CD4-positive, alpha-beta T cell treated with Interleukin-4 for 1 hour (primary cell): ENCODE measurements at regions not wholly inside any gene's neighbourhood (a gene's known extent, or its start where the extent isn't known, plus 50 kb on each side); places are given as distances from the start of the nearest gene placed in this dataset.
"Not testable (repeated sequence)": the region's sequence is repeated elsewhere in the genome, so short reads cannot be mapped to it uniquely, and the experiment has no call there.

ENCODE experiments used
- DNase-seq, 2 donors: peaks; one replicate each; pipeline ENCODE4 v3.0.0-alpha.2; 2020 to 2022

GRCh38 chr11:8772571-8773519 is 90.3 kb downstream of the RPL27A start:
- no peak for DNase-seq

GRCh38 chr11:8773916-8774539 is 91.4 kb downstream of the RPL27A start:
- no peak for DNase-seq

- not testable (repeated sequence) for DNase-seq
Observed at GRCh38 chr11:8774916-8775315, 92.3 kb downstream of the RPL27A start.

- no peak for DNase-seq
Observed at GRCh38 chr11:8775332-8775731, 92.7 kb downstream of the RPL27A start.

- no peak for DNase-seq
Observed at GRCh38 chr11:8775734-8776133, 93.1 kb downstream of the RPL27A start.

GRCh38 chr11:8776209-8776608 is 93.6 kb downstream of the RPL27A start:
- no peak for DNase-seq

- DNase-seq = no peak
Observed at GRCh38 chr11:8777907-8778767, 95.5 kb downstream of the RPL27A start.

GRCh38 chr11:8779107-8779506 is 96.5 kb downstream of the RPL27A start:
- DNase-seq = no peak

- DNase-seq = no peak
Observed at GRCh38 chr11:8779732-8780131, 97.1 kb downstream of the RPL27A start.

- no peak for DNase-seq
Observed at GRCh38 chr11:8784954-8785353, 102.4 kb downstream of the RPL27A start.

GRCh38 chr11:8785457-8785856 is 102.9 kb downstream of the RPL27A start:
- no peak for DNase-seq

- DNase-seq = no peak
Observed at GRCh38 chr11:8785998-8786397, 103.4 kb downstream of the RPL27A start.

GRCh38 chr11:8786933-8787332 is 104.3 kb downstream of the RPL27A start:
- DNase-seq = no peak

GRCh38 chr11:8787372-8787771 is 104.8 kb downstream of the RPL27A start:
- no peak for DNase-seq

- no peak for DNase-seq
Observed at GRCh38 chr11:8788616-8789015, 106.0 kb downstream of the RPL27A start.

- DNase-seq = no peak
Observed at GRCh38 chr11:8789864-8790263, 107.3 kb downstream of the RPL27A start.

- DNase-seq = no peak
Observed at GRCh38 chr11:8790968-8791367, 108.4 kb downstream of the RPL27A start.

GRCh38 chr11:8792710-8793109 is 110.1 kb downstream of the RPL27A start:
- no peak for DNase-seq

- DNase-seq = no peak
Observed at GRCh38 chr11:8793114-8793777, 110.7 kb downstream of the RPL27A start.

- DNase-seq = no peak
Observed at GRCh38 chr11:8794126-8794525, 111.5 kb downstream of the RPL27A start.

- DNase-seq = no peak
Observed at GRCh38 chr11:8794677-8795103, 112.1 kb downstream of the RPL27A start.

- DNase-seq = no peak
Observed at GRCh38 chr11:8796941-8797340, 114.0 kb upstream of the AKIP1 start.

- DNase-seq = no peak
Observed at GRCh38 chr11:8799273-8799672, 111.7 kb upstream of the AKIP1 start.
